ENCODE measurements at regions not wholly inside any gene's neighbourhood (a gene's known extent, or its start where the extent isn't known, plus 50 kb on each side); places are given as distances from the start of the nearest gene placed in this dataset.

DNA sequence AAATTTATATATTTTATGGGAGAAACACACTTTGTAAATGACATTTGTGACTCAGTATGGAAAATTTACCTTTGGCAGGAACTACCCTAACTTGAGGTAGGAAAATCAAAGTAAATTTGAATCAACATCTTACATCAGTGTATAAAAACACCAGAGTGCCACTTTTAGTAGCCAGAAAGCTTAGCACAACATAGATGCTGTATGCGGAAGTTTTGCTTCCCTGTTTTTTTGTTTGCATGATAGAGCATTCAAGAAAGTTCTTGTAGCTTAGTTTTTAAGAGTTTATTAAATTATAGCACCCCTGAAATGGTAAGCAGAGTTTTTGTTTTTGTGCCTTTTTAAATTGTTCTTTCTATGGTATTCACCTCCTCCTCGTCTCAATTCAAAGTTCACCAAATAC is 120.8 kb upstream of the RAP2B start:
- POLR2A ChIA-PET = interaction anchor here (0.7 kb wide), 1 partner anchor 120 kb away, joined by 7 read pairs; no protein-coding TSS in a partner anchor
- intact Hi-C loops (cut with micrococcal nuclease) = no loop called here

GRCh38 chr3:153042088-153042487 is 119.9 kb upstream of the RAP2B start:
- Mint-ChIP-seq H3K4me3 (no peak overlapping the region), H3K4me1 (peaks cover 1% of the 10 kb centered on the region), H3K27ac (no peak overlapping the region), H3K9me3 (no peaks in the 10 kb centered on the region), H3K27me3 (peaks cover 6% of the 10 kb centered on the region), H3K36me3 (ENCODE audit: low read depth) (no peaks in the 10 kb centered on the region)
- ChIA-PET POLR2A (no interaction called here), CTCF (interaction anchor here (1.2 to 3.6 kb wide), 6 partner anchors 9 to 1212 kb away, joined by 3 to 32 read pairs (median 5); no protein-coding TSS in a partner anchor)
- ATAC-seq (ENCODE audit: low read depth) (no peak), DNase-seq (no peak)
- TF ChIP-seq CTCF (IDR thresholded peaks at IDR 0.05) = no peak
- intact Hi-C loops (cut with micrococcal nuclease) = loop anchor here (2.0 kb wide), 1 partner anchor 119 kb away; no protein-coding TSS in a partner anchor

More for the DNA sequence above, 120.8 kb upstream of the RAP2B start:
- H3K4me1 Mint-ChIP-seq = peaks cover 1% of the 10 kb centered on the region
- no peaks in the 10 kb centered on the region for H3K36me3 Mint-ChIP-seq (ENCODE audit: low read depth)
- H3K9me3 Mint-ChIP-seq = no peaks in the 10 kb centered on the region
- H3K27ac Mint-ChIP-seq = no peak overlapping the region
- DNase-seq (no peak), ATAC-seq (ENCODE audit: low read depth) (no peak)
- H3K27me3 Mint-ChIP-seq = peaks cover 6% of the 10 kb centered on the region
- CTCF ChIA-PET = interaction anchor here (3.6 kb wide), 1 partner anchor 728 kb away, joined by 32 read pairs; no protein-coding TSS in a partner anchor
- no peak for TF ChIP-seq CTCF (IDR thresholded peaks at IDR 0.05)
- H3K4me3 Mint-ChIP-seq = no peak overlapping the region

DNA sequence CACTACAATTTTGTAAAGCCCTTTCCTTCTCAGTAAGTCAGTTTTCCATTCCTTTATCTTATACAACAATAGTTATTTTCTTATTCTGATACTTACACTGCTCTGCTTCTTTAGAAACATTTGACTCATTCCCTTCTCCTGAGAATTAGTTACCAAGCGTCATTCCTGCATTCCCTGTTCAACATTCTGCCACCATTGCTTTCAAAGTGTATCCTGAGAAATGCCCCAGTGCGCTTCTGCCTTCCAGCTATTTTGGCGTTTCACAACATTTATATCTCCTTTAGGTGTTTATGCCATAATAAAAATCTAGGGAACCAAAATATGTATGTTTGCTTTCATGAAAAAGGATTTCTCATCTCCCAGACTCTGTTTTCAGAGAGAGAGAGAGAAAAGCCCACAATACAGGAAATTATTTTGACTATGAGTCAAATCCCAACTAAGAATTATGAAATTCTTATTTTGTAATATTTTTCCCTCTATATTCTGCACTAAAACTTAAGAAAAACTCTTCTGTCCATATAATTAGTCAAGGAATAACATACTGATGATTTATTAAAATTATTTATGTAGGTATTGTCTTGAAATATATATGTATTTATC is 118.2 kb upstream of the RAP2B start:
- ATAC-seq (ENCODE audit: low read depth) (no peak), DNase-seq (no peak)
- TF ChIP-seq CTCF (IDR thresholded peaks at IDR 0.05) = no peak
- no peaks in the 10 kb centered on the region for H3K9me3 Mint-ChIP-seq
- H3K4me3 Mint-ChIP-seq = no peak overlapping the region
- no peaks in the 10 kb centered on the region for H3K36me3 Mint-ChIP-seq (ENCODE audit: low read depth)
- H3K27ac Mint-ChIP-seq = no peak overlapping the region
- intact Hi-C loops (cut with micrococcal nuclease) = loop anchor here (1.0 to 2.0 kb wide), 7 partner anchors 117 to 1209 kb away; no protein-coding TSS in a partner anchor
- peaks cover 6% of the 10 kb centered on the region for H3K27me3 Mint-ChIP-seq
- ChIA-PET POLR2A (interaction anchor here (0.6 kb wide), 1 partner anchor 490 kb away, joined by 4 read pairs; no protein-coding TSS in a partner anchor), CTCF (interaction anchor here (0.6 to 3.6 kb wide), 16 partner anchors 11 to 1211 kb away, joined by 3 to 32 read pairs (median 3); no protein-coding TSS in a partner anchor)
- peaks cover 1% of the 10 kb centered on the region for H3K4me1 Mint-ChIP-seq

DNA sequence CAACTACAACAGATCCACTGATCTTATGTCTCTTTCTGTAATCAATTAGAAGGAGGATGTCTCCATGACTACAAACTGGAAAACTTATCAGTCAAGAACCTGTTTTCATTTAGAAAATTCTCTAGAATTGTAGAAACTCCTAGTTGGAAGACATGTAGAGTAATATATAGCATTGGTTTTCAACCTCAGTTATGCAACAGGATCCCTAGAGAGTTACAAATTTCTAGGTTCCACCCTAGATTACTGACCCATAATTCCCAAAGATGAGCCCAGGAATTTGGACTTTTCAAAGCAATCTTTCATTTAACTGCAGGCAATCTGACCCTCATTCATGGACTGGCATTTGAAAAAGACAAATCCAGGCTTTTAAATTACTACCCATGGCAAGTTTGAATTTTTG is 116.9 kb upstream of the RAP2B start:
- TF ChIP-seq CTCF (IDR thresholded peaks at IDR 0.05) = no peak
- Mint-ChIP-seq H3K9me3 (no peaks in the 10 kb centered on the region), H3K4me3 (no peak overlapping the region), H3K27me3 (peaks cover 6% of the 10 kb centered on the region), H3K27ac (no peak overlapping the region), H3K4me1 (peaks cover 1% of the 10 kb centered on the region), H3K36me3 (ENCODE audit: low read depth) (no peaks in the 10 kb centered on the region)
- ChIA-PET CTCF (no interaction called here), POLR2A (no interaction called here)
- intact Hi-C loops (cut with micrococcal nuclease) = no loop called here
- ATAC-seq (ENCODE audit: low read depth) (no peak), DNase-seq (no peak)

GRCh38 chr3:153050978-153051377 is 111.0 kb upstream of the RAP2B start:
- POLR2A ChIA-PET = no interaction called here
- CTCF ChIA-PET = no interaction called here
- no peak overlapping the region for H3K4me3 Mint-ChIP-seq
- H3K4me1 Mint-ChIP-seq = no peaks in the 10 kb centered on the region
- no peaks in the 10 kb centered on the region for H3K36me3 Mint-ChIP-seq (ENCODE audit: low read depth)
- DNase-seq (no peak), ATAC-seq (ENCODE audit: low read depth) (no peak)
- H3K9me3 Mint-ChIP-seq = no peaks in the 10 kb centered on the region
- TF ChIP-seq CTCF (IDR thresholded peaks at IDR 0.05) = no peak
- no peak overlapping the region for H3K27ac Mint-ChIP-seq
- intact Hi-C loops (cut with micrococcal nuclease) = no loop called here
- H3K27me3 Mint-ChIP-seq = no peaks in the 10 kb centered on the region
